K562 (cell line): ENCODE measurements at regions not wholly inside any gene's neighbourhood (a gene's known extent, or its start where the extent isn't known, plus 50 kb on each side); places are given as distances from the start of the nearest gene placed in this dataset.

ENCODE experiments used
- CBX2 ChIP-seq: fragments of 200-600 bp; sonication (generic); IDR thresholded peaks from one replicate; pipeline ENCODE4 v1.6.1; 2012; ENCODE audit warnings: mild to moderate bottlenecking, low read length, inconsistent platforms; ENCODE audit not compliant: insufficient read depth, poor library complexity, severe bottlenecking
- ERF ChIP-seq: fragments of 450-650 bp; formaldehyde crosslinking; IDR thresholded peaks from 2 replicates; pipeline ENCODE4 v1.4.0; 2020; ENCODE audit warnings: mild to moderate bottlenecking, mixed read lengths
- FOXA1 ChIP-seq: fragments of 450-650 bp; IDR thresholded peaks from 2 replicates; pipeline ENCODE4 v1.6.1; 2016; ENCODE audit warnings: mild to moderate bottlenecking, borderline replicate concordance
- HCFC1 ChIP-seq: IDR thresholded peaks from 2 replicates; pipeline ENCODE4 v1.6.1; 2012; ENCODE audit warnings: low read depth, low read length, improper control_type of control experiment
- HNRNPK ChIP-seq: fragments of 200-400 bp; formaldehyde crosslinking; IDR thresholded peaks from one replicate; pipeline ENCODE4 v1.6.1; 2018; ENCODE audit warnings: mild to moderate bottlenecking, low read depth, low read length; ENCODE audit not compliant: poor library complexity, severe bottlenecking
- IRF1 ChIP-seq: sonication (generic); formaldehyde crosslinking; IDR thresholded peaks from 2 replicates; pipeline ENCODE4 v1.8.0; 2022; ENCODE audit warnings: missing genetic modification reagents, mild to moderate bottlenecking, borderline replicate concordance
- IRF2 ChIP-seq: sonication (generic); formaldehyde crosslinking; IDR thresholded peaks from 2 replicates; pipeline ENCODE4 v1.8.1; 2022; ENCODE audit warnings: mild to moderate bottlenecking, missing genetic modification reagents
- KLF10 ChIP-seq: fragments of 250-450 bp; sonication (Bioruptor Pico); IDR thresholded peaks from 2 replicates; pipeline ENCODE4 v1.6.1; 2021; ENCODE audit warnings: matching md5 sums
- MEF2D ChIP-seq: conservative IDR thresholded peaks from 2 replicates; pipeline ENCODE4 v1.6.1; 2016; ENCODE audit warnings: low read depth, missing genetic modification characterization, missing compliant biosample characterization
- SPI1 ChIP-seq: IDR thresholded peaks from 2 replicates; pipeline ENCODE4 v1.6.1; 2011; ENCODE audit warnings: low read depth, low read length, control low read depth, borderline replicate concordance
- TCF3 ChIP-seq: sonication (generic); formaldehyde crosslinking; IDR thresholded peaks from 2 replicates; pipeline ENCODE4 v1.4.0; 2020; ENCODE audit warnings: mild to moderate bottlenecking, missing genetic modification reagents
- ZBTB5 ChIP-seq: fragments of 450-650 bp; IDR thresholded peaks from 2 replicates; pipeline ENCODE4 v1.6.1; 2017; ENCODE audit warnings: antibody characterized with exemption
- ZNF24 ChIP-seq: fragments of 450-650 bp; IDR thresholded peaks from 2 replicates; pipeline ENCODE4 v1.6.1; 2016
- ZNF282 ChIP-seq: sonication (generic); formaldehyde crosslinking; IDR thresholded peaks from 2 replicates; pipeline ENCODE4 v1.8.1; 2023; ENCODE audit warnings: missing genetic modification reagents
- ZNF551 ChIP-seq: fragments of 250-450 bp; sonication (Bioruptor Pico); IDR thresholded peaks from 2 replicates; pipeline ENCODE4 v1.5.0; 2021; ENCODE audit warnings: mild to moderate bottlenecking, moderate library complexity
- ZNF76 ChIP-seq: fragments of 250-450 bp; sonication (Bioruptor Pico); IDR thresholded peaks from 2 replicates; pipeline ENCODE4 v1.4.0; 2020; ENCODE audit warnings: mild to moderate bottlenecking, moderate library complexity, borderline replicate concordance
- ZNF764 ChIP-seq: fragments of 250-450 bp; sonication (Bioruptor Pico); IDR thresholded peaks from 2 replicates; pipeline ENCODE4 v1.4.0; 2020; ENCODE audit warnings: low read depth, mild to moderate bottlenecking, moderate library complexity
- ZSCAN29 ChIP-seq: fragments of 450-650 bp; IDR thresholded peaks from 2 replicates; pipeline ENCODE4 v1.6.1; 2017
- TF ChIP-seq, protein P1 (sequence below): fragments of 450-650 bp; IDR thresholded peaks from 2 replicates; pipeline ENCODE4 v1.7.1; 2018; ENCODE audit warnings: mild to moderate bottlenecking, low read depth; ENCODE audit not compliant: partially characterized antibody
- TF ChIP-seq, protein P2 (sequence below): sonication (generic); formaldehyde crosslinking; IDR thresholded peaks from 2 replicates; pipeline ENCODE4 v1.8.1; 2023; ENCODE audit warnings: mild to moderate bottlenecking, missing genetic modification reagents
- TF ChIP-seq, protein P3 (sequence below): fragments of 450-650 bp; formaldehyde crosslinking; IDR thresholded peaks from 2 replicates; pipeline ENCODE4 v1.4.0; 2022; ENCODE audit warnings: missing genetic modification characterization

DNA sequence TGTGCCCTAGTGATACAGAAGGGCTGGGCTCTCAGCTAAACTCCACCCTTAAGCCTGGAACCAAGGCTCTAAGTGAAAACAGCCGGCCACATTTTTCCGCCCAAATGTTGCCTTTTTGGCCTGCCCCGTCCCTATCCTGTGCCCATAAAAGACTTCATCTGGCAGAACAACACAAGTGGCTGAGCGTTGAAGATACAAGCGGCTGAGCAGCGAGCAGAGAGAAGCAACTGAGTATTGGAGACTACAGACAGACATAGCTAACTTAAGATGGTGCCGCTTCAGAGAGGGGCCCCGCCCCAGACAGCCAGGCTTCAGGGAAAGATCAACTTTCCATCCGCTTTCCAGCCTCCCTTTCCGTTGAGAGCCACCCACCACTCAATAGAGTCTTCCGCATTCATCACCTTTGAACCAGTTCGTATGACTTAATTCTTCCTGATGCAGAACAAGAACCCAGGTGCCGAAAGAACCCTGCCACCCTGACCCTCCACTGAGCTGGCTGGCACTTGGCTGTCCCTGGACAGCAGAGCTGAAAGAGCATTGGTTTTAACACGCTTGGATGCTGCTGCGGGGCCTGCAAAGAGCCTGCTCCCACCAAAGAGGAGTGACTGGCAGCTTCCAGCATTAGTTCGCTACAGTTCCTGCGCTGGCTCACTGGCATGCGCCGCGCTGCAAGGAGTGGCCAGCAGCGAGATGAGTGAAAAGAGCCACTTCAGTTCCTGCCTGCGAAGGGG is 853.2 kb upstream of the INTU start (continued):
- no peak for TF ChIP-seq SPI1
- TF ChIP-seq ERF (CRISPR knock-in tag), result 0 out of 2 replicates have a peak, but pooled peaks have one; percentile 58
- TF ChIP-seq ZBTB5, result no peak
- no peak for TF ChIP-seq CBX2
- TF ChIP-seq, protein P1, sequence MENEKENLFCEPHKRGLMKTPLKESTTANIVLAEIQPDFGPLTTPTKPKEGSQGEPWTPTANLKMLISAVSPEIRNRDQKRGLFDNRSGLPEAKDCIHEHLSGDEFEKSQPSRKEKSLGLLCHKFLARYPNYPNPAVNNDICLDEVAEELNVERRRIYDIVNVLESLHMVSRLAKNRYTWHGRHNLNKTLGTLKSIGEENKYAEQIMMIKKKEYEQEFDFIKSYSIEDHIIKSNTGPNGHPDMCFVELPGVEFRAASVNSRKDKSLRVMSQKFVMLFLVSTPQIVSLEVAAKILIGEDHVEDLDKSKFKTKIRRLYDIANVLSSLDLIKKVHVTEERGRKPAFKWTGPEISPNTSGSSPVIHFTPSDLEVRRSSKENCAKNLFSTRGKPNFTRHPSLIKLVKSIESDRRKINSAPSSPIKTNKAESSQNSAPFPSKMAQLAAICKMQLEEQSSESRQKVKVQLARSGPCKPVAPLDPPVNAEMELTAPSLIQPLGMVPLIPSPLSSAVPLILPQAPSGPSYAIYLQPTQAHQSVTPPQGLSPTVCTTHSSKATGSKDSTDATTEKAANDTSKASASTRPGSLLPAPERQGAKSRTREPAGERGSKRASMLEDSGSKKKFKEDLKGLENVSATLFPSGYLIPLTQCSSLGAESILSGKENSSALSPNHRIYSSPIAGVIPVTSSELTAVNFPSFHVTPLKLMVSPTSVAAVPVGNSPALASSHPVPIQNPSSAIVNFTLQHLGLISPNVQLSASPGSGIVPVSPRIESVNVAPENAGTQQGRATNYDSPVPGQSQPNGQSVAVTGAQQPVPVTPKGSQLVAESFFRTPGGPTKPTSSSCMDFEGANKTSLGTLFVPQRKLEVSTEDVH, result no peak
- TF ChIP-seq ZNF551, result no peak
- TF ChIP-seq, protein P2, sequence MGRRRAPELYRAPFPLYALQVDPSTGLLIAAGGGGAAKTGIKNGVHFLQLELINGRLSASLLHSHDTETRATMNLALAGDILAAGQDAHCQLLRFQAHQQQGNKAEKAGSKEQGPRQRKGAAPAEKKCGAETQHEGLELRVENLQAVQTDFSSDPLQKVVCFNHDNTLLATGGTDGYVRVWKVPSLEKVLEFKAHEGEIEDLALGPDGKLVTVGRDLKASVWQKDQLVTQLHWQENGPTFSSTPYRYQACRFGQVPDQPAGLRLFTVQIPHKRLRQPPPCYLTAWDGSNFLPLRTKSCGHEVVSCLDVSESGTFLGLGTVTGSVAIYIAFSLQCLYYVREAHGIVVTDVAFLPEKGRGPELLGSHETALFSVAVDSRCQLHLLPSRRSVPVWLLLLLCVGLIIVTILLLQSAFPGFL (CRISPR knock-in tag), result peak; percentile 30; the same call in 1 of the 2 replicates
- no peak for TF ChIP-seq TCF3 (CRISPR knock-in tag)
- no peak for TF ChIP-seq ZNF282
- TF ChIP-seq ZNF24, result peak; percentile 64; the same call in 1 of the 2 replicates
- TF ChIP-seq FOXA1, result no peak
- TF ChIP-seq MEF2D (tag), result no peak
- TF ChIP-seq IRF2, result no peak
- TF ChIP-seq HNRNPK, result no peak
- no peak for TF ChIP-seq ZSCAN29
- TF ChIP-seq ZNF764, result no peak
- 0 out of 2 replicates have a peak, but pooled peaks have one; percentile 33 for TF ChIP-seq ZNF76 (CRISPR knock-in tag)
- TF ChIP-seq IRF1 (CRISPR knock-in tag), result no peak
- TF ChIP-seq, protein P3, sequence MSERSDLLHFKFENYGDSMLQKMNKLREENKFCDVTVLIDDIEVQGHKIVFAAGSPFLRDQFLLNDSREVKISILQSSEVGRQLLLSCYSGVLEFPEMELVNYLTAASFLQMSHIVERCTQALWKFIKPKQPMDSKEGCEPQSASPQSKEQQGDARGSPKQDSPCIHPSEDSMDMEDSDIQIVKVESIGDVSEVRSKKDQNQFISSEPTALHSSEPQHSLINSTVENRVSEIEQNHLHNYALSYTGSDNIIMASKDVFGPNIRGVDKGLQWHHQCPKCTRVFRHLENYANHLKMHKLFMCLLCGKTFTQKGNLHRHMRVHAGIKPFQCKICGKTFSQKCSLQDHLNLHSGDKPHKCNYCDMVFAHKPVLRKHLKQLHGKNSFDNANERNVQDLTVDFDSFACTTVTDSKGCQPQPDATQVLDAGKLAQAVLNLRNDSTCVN (CRISPR knock-in tag), result no peak
- no peak for TF ChIP-seq HCFC1
- TF ChIP-seq KLF10 (CRISPR knock-in tag), result no peak
